ENCODE measurements at regions not wholly inside any gene's neighbourhood (a gene's known extent, or its start where the extent isn't known, plus 50 kb on each side); places are given as distances from the start of the nearest gene placed in this dataset.
"Not testable (repeated sequence)": the region's sequence is repeated elsewhere in the genome, so short reads cannot be mapped to it uniquely, and the experiment has no call there.

- no peak for DNase-seq (ENCODE audit: low read depth in 4 of 4, low spot score in 3 of 4)
Measured at GRCh38 chr17:73910206-73910605, 266.0 kb upstream of the SDK2 start.

DNA sequence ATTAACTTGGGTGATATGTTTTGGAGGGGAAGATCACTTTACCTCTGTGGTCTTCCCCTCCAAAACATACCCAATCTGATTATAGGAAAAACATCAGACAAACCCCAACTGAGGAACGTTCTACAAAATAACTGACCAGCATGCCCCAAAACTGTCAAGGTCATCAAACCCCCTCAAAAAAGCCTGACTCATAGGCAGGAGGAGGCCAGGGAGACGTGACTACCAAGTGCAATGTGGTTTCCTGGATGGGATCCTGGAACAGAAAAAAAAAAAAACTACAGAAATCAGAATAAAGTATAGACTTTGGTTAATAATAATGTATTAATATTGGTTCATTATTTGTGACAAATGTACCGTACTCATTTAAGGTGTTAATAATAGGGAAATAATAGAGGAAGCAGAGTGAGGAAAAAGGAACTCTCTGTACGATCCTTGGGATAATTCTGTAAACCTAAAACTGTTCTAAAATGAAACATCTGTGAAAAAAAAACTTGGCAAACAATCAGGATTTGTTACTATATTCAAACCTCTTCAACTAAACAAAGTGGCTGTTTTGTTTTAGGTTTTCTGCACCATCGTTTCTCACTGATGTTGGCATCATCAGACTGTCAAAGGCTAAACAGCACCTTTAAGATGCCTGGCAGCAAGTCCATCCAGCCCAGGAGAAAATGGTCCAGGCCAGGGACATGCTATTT, 266.7 kb upstream of the SDK2 start:
- DNase-seq (ENCODE audit: low read depth in 4 of 4, low spot score in 3 of 4), result no peak

DNA sequence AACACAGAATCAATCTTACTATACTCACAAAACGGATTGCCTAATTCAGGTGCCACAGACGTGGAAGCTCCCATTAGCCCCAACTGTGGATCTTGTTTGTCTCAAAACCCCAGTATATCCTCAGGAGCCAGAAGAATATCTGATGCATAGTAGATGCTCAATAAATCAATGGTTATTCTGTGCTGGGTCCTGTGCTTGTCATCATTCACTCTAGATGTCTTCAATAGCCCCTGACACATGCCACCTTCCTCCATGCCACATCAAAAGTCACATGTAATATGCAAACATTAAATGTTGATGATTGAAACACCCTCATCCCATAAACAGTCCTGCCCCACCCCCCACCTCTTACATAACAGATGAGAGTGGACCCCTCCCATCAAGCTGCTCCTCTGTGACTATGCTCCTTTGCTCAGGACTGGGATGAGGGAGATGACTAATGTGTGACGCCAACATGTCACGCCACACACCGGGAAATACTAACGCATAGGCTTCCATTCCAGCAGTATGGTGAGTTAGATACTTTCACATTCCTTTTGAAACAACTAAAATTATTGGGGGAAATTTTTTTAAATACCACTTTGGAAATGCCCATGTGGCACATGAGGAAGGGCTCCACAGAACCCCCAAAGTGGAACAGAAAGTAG, 267.6 kb upstream of the SDK2 start:
- DNase-seq (ENCODE audit: low read depth in 4 of 4, low spot score in 3 of 4), result no peak

GRCh38 chr17:73912373-73912746, 268.1 kb upstream of the SDK2 start:
- no peak for DNase-seq (ENCODE audit: low read depth in 4 of 4, low spot score in 3 of 4)

GRCh38 chr17:73914536-73915274, 270.5 kb upstream of the SDK2 start:
- no peak for DNase-seq (ENCODE audit: low read depth in 4 of 4, low spot score in 3 of 4)

DNA sequence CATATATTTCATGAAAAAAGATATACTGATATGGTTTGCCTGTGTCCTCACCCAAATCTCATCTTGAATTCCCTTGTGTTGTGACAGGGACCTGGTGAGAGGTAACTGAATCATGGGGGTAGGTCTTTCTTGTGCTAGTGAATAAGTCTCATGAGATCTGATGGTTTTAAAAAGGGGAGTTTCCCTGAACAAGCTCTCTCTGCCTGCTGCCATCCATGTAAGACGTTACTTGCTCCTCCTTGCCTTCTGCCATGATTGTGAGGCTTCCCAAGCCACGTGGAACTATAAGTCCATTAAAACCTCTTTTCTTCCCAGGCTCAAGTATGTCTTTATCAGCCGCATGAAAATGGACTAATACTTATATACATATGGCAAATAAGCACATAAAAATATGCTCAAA, 274.8 kb upstream of the SDK2 start:
- DNase-seq (ENCODE audit: low read depth in 4 of 4, low spot score in 3 of 4), result not testable (repeated sequence)

DNA sequence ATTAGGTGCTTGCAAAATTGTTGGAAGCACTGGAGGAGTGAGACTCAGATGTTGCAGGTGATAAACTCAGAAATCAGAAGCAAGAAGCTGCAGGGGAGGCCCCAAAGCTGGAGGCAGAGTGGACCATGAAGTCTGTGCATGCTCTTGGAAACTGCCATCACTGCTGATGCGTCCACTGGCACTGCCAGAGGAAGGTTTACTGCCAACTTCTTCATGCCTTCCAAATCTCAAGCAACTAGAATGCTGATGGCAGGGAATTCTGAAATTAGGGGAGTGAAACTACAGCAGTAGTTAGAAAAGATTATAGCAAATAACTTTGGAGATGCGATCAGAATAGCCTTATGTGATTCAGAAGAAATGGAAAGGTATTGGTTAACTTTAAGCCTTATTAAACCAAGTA, 277.1 kb upstream of the SDK2 start:
- DNase-seq (ENCODE audit: low read depth in 4 of 4, low spot score in 3 of 4), result no peak

- DNase-seq (ENCODE audit: low read depth in 4 of 4, low spot score in 3 of 4), result no peak
Measured at GRCh38 chr17:73924114-73924908, 279.2 kb upstream of the RPL38 start.

DNA sequence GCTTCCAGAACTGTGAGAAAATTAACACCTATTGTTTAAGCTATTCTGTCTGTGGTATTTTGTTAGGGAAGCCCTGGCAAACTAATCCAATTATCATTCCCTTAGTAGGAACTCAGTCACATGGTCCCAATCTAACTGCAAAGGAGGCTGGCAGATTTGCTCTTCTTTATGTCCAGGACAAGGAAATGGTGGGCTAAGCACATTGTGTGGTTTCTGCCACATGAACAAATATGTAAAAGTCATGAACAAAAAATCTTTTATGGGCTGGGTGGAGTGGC, 278.6 kb upstream of the RPL38 start:
- DNase-seq (ENCODE audit: low read depth in 4 of 4, low spot score in 3 of 4), result no peak

GRCh38 chr17:73929860-73930430, 273.5 kb upstream of the RPL38 start:
- DNase-seq (ENCODE audit: low read depth in 4 of 4, low spot score in 3 of 4), result no peak

GRCh38 chr17:73932216-73932749, 271.2 kb upstream of the RPL38 start:
- DNase-seq (ENCODE audit: low read depth in 4 of 4, low spot score in 3 of 4), result no peak

GRCh38 chr17:73933164-73933766, 270.2 kb upstream of the RPL38 start:
- no peak for DNase-seq (ENCODE audit: low read depth in 4 of 4, low spot score in 3 of 4)

GRCh38 chr17:73933871-73934270, 269.6 kb upstream of the RPL38 start:
- DNase-seq (ENCODE audit: low read depth in 4 of 4, low spot score in 3 of 4), result no peak

DNA sequence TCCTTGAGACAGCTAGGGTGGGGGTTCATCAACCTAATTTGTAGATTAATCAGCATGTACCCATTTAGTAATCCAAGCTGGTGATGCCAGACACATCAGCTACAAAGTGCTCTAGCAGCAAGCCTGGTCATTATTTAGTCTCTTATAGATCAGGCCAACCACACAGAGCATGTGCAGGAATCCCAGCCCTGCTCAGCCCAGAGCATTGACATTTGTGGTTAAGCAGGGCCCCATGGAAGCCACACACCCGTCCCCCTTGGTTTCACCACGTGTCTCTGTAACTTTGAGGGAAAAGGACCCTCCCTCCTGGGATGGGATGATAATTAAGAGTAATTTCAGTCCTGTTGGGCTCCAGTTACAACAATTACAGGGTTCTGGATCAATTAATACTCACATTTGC, 268.8 kb upstream of the RPL38 start:
- DNase-seq (ENCODE audit: low read depth in 4 of 4, low spot score in 3 of 4), result no peak

DNA sequence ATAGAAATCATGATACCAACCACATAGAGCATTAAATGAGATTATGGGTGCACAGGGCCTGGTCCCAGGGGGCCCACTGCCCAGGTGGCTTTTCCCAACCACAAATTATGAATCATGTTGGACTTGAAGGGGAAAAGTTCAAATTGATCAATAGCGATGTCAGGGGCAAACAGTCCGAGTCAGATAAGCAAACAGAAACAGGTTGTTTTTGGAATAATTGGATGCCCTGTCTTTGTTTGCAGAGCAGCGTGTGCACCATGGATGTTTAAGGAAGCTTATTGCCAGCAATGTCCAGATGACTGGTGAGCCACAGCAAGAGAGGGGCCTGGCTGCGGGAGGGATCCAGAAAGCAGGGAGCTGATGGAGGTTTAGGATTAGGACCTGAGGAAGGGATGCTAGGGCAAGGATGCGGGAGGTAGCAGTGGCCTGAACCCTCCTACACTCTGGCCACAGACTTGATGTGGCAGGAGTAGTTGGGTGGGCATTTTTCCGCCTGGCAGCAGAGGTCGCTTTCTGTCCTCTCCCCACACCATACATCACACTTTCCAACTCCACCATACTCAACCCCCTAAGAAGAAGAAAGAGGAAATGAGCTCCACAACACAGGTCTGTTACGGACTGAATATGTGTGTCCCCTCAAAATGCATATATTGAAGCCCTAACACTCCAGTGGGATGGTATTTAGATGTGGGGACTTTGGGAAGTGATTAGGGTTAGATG, 266.4 kb upstream of the RPL38 start:
- DNase-seq (ENCODE audit: low read depth in 4 of 4, low spot score in 3 of 4), result no peak

- DNase-seq (ENCODE audit: low read depth in 4 of 4, low spot score in 3 of 4), result no peak
Measured at GRCh38 chr17:73938706-73939105, 264.8 kb upstream of the RPL38 start.

GRCh38 chr17:73939806-73940205, 263.7 kb upstream of the RPL38 start:
- DNase-seq (ENCODE audit: low read depth in 4 of 4, low spot score in 3 of 4), result no peak

DNA sequence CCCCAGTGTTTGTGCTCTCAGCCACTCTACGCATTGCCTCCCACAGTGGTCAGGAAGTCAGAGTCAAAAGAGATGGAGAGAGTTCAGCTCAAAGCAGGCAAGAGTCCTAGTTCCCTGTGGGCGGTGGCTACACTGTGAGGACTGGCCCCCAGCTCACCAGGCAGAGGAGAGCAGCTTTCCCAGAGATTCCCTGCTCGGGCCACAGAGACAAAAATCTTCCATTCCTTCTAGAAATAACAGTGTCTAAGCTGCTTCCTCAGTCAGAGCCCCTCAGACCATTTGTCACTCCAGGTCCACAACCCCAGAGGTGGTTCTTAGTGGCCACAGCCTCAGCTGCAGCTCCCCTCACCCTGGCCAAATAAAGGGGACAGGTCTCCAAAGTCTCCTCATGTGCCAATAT, 263.0 kb upstream of the RPL38 start:
- DNase-seq (ENCODE audit: low read depth in 4 of 4, low spot score in 3 of 4), result no peak

GRCh38 chr17:73941919-73942530, 261.5 kb upstream of the RPL38 start:
- DNase-seq (ENCODE audit: low read depth in 4 of 4, low spot score in 3 of 4), result no peak

Measured in right renal pelvis (tissue), 4 donors.